ENCODE measurements at regions not wholly inside any gene's neighbourhood (a gene's known extent, or its start where the extent isn't known, plus 50 kb on each side); places are given as distances from the start of the nearest gene placed in this dataset.

DNA sequence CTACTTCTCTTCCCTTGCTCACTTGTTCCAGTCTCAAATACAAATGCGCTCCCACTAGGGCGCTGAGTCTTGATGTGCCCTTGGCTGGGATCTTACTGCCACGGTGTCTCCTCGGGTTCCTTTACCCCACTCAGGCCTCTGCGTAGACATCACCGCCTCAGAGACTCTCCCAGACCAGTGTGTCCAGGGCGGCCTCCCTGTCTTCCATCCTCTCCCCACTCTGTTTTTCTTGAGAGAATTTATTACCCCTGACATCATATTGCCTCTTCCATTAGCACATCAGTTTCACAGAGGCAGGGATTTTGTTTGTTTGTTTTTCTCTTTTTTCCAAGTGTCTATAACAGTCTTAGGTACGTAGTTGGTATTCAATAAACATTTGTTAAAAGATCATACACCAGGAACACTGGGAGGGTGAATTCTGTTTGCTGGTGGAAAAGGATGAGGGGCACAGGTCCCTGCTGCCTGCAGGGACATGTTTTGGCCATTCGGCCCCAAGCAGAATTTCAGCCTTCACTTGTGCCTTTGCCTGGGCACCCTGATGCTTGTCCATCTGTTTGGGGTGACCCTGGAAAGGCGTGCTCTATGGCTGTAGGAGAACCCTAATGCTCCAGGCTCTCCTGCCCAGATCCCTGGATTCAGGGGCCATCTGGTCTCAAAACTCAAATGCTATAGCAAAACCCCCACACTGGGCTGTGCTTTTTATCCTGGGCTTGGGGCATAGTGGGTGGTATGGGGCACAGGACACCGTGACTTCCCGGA is 55.0 kb downstream of the RPL37A start:
- DNase-seq (ENCODE audit: low read depth in 2 of 3, low spot score in 2 of 3) = no peak

DNA sequence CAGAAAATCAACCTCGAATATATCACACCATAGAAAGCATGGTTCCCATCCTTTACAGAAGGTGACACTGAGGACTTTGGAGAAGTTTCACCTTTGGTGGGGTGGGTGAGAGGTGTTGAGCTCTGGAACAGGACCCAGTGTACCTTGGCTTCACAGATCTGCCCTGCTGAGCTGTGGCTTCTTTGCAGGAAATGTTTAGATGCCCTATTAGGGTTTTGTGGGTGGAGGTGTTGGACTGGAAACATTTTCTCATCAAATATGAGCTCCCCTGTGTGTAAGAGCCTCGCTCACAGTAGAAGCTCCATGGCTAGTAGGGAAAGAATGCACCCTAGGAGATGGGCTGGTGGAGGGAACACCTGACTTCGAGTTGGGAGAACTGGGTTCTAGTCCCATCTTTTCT is 55.6 kb downstream of the RPL37A start:
- DNase-seq (ENCODE audit: low read depth in 2 of 3, low spot score in 2 of 3) = no peak

DNA sequence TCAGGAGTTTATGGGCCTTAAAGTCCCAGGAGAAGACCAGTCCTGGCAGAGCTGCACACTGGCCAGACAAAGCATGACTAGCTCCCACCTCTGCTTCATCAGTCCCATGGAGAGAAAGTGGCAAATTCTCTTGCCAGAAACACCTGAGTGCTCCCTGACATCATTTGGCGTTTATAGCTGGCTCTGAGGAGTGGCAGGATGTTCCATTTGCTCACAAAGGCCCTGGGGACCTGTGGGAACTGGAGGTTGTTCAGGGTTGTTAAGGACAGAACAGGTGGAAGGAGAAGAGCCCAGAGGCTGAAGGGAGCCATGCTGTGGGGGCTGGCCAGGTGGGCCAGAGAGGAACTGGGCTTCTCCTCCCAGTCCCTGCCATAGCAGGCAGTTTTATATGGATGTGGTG is 56.1 kb downstream of the RPL37A start:
- DNase-seq (ENCODE audit: low read depth in 2 of 3, low spot score in 2 of 3) = no peak

DNA sequence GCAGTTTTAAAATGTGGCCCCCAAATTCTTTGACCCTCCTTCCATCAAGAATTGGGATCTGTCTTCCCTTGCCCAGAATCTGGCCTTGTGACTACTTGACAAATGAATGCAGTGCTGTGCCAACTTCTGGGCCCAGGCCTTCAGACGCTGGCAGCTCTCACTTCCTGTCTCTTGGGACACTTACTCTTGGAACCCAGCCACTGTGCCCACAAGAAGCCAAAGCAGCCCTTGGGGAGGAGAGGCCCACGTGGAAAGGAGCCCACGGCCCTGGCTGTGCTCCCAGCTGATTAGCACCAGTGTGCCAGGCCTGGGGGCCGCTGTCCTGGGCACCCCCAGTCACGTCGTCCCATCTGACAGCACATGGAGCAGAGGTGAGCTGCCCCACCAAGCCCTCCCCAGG is 56.6 kb downstream of the RPL37A start:
- DNase-seq (ENCODE audit: low read depth in 2 of 3, low spot score in 2 of 3) = peak in 2 of 3 donors; percentile 21 to 80

DNA sequence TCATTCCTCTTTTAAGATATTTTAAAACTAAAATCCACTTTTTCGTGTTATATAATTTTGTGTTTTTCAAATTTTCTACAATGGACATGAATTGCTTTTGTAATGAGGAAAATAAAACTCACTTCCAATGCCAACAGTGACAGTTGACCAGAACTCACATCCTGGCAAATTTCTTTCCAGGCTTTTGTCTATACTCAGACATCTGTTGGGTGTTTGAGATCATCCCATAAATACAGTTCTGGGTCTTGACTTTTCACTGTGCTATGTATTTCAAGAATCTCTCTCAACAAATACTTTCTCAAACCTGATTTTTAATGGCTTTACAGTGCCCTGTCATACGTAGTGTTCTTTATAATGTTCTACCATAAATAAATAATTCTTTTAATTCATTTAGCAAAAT is 57.6 kb downstream of the RPL37A start:
- no peak for DNase-seq (ENCODE audit: low read depth in 2 of 3, low spot score in 2 of 3)

DNA sequence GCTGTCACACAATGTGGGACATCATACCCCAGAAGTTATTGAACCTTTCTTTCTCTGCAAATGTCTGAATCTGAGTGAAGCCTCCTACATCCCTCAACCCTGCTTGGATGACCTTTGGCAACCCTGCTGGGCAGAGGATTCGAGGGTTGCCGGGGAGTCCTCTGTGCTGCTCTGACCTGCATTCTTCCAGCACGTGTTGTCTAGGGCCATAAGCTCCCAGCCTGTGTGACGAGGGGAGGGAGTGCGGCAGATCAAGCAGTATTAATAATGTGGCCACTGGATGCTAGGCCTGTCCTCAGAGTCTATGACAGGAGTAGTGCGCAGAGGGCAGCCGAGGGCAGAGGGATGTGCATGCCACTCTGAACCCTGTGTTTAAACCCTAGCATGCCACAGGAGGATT is 58.8 kb downstream of the RPL37A start:
- DNase-seq (ENCODE audit: low read depth in 2 of 3, low spot score in 2 of 3) = no peak

DNA sequence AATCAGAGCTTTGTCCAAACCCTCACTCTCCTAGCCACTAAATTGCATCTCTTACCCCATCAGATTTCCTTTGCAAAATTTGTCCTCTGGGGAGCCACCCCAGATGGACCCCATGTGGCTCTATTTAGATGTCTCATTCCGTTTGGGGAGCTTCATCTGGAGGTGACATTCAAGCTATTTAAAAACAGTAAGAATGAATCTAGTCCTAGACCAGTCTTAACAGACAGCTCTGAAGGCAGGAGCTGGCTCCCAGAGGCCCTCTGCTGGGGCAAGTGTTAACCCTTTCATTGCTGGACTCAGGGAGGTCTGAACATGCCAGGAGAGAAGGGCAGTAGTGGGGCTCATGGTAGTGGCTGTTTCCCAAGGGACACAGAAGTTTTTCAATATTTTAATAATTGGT is 59.2 kb downstream of the RPL37A start:
- DNase-seq (ENCODE audit: low read depth in 2 of 3, low spot score in 2 of 3) = no peak

DNA sequence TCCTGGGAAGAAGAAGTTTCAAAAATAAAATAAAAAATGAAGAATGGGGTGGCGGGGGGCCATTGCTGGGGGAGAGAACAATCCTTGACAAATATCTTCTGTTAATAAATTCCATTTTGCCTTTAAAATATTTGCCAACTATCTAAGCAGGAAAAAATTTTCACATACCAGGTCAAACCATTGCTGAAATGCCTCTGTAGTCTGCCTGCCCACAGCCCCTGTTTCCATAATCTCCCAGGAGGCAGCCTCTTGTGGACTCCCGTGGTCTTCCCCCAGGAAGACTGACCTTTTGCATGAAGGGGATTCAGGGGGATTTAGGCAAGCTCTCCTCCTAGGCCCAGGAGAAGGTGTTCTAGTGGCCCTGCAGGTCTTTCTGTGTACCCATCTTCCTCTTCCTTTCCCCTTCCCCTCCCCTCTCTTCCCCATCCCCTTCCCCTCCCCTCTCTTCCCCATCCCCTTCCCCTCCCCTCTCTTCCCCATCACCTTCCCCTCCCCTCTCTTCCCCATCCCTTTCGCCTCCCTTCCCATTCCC is 61.0 kb downstream of the RPL37A start:
- no peak for DNase-seq (ENCODE audit: low read depth in 2 of 3, low spot score in 2 of 3)

DNA sequence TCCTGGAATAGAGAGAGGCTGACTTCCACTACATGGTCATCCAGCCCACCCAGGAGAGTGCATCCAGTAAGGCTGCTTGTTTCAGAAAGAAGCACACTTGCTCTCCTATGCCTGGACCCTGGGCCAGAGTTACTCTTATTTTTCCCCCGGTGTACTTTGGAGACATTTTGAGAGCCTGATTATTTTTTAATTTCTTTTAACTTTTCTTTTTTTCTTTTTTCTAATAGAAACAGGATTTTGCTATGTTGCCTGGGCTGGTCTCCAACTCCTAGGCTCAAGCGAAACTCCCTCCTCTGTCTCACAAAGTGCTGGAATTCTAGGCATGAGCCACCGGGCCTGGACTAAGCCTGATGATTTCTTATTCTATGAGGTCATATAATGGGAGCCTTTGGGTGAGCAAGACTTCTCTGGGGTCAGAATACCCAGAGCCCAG is 62.2 kb downstream of the RPL37A start:
- DNase-seq (ENCODE audit: low read depth in 2 of 3, low spot score in 2 of 3) = no peak

DNA sequence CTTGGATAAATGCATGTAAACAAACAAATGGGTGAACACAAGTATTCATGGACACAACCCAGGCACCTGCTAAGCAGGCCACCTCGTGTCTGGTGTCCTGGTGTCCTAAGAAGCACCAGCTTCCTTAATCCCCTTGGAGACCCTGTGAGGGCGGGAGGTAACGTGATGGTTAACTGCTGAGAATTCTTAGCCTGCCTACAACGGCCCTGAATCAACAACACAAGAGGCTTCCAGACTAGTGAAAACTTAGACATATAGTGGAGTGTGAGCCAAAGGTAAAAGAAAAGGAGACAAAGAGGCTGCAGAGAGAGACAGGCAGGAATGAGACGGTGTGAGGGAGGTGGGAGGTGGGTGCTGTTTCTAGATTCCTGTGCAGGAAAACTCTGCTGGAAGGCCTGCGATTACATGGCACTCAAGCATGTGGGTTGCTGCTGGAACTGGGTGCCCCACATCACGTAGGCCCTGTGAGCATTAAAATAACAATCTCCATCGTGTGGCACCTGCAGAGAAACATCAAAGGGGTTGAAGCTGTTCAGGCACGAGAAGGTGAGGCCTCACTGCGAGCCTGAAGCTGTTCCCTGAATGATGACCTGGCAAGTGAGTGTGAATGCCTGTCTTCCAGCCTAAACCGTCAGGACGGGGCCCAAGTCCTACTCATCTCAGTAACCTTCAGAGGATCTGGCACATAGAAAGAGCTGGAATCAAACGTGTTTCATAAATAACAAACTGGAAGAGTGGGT is 64.2 kb downstream of the RPL37A start:
- no peak for DNase-seq (ENCODE audit: low read depth in 2 of 3, low spot score in 2 of 3)

DNA sequence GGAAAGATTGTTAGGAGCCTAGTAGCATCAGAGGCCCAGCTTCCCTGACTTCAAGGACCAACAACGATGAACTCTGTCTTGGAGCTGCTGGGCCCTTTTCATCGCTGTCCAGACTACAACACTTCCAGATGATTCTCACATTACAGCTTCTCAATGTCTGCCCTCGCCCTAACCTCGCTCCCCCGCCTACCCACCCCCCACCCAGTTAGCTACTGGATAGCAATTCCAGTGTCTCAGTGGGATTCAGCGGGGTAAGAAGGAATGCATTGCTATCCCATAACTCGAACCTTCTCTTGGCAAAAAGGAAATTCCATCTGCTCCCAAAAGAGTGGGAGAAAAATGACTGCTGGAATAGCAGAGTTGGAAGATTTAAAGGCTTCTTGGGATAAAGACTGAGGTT is 65.0 kb downstream of the RPL37A start:
- DNase-seq (ENCODE audit: low read depth in 2 of 3, low spot score in 2 of 3) = no peak

DNA sequence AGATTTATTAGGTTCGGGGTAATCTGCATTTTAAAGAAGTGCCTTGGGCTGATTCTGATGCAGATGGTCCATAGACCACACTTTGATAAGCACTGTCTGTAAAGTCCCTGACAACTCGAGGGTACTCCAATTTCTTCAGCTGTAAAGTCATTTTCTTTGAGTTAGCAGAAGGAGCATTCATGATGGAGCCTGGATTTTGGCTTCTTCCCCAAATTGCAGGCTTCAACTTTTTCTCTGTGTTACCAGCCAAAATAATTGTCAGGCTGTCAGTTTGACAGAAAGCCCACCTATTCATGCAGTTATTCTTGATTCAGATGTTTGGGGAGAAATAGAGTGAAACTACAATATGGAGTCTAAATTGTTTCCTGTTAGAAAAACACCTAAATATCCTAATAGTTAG is 66.0 kb downstream of the RPL37A start:
- DNase-seq (ENCODE audit: low read depth in 2 of 3, low spot score in 2 of 3) = no peak

DNA sequence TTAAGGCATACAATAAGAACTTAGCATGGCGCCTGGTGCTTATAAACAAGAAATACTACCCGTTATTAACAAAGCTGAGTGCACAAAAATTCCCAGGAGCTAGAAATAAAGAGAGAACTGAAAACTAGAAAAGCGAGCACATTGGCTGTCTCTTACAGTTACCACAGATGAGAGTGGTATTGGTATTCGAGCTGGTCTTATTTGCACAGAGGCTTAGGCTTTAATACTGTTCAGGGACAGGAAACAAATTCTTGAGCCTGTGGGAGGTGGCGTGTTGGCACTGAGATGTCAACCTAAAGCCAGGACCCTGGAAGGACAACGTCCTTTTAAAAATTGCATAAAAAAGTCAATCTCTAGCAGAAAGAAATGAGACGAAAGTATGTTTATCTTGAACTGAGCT is 67.3 kb upstream of the IGFBP2 start:
- DNase-seq (ENCODE audit: low read depth in 2 of 3, low spot score in 2 of 3) = no peak

DNA sequence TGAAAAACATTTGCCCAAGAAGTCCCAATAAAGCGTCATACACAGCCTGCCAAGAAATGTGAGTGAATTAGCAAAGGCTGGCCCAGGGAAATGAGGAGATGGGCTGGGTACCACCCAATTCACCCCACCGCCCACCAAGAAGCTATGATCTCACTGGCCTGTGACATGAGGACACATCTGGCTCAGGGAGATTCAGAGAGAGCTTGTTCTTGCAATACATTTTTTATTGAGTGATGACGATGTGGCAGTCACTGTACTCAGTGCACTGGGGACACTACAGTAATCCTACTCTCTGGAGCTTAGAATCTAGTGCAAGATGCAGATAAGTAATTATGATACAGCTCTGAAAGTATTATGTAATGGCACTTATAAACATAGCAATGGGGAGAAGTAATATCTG is 64.6 kb upstream of the IGFBP2 start:
- no peak for DNase-seq (ENCODE audit: low read depth in 2 of 3, low spot score in 2 of 3)

DNA sequence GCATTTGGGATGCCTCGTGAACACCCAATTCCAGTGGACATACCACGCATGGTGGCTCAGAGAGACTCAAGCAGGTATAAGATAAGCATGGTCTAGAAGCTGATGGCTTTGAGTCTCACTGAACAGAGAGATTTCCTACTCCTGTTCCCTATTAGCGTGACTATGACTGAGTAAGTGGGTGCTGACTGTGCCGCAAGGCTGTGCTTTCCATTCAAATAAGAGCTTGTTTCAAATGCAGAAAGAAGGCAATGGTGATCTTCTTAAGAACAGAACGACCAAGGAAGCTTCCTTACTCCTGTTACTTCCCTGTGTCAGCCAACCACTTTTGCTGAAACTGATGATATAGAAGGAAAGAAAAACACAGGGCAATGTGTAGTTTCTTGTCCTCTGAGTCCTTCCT is 63.5 kb upstream of the IGFBP2 start:
- DNase-seq (ENCODE audit: low read depth in 2 of 3, low spot score in 2 of 3) = no peak

DNA sequence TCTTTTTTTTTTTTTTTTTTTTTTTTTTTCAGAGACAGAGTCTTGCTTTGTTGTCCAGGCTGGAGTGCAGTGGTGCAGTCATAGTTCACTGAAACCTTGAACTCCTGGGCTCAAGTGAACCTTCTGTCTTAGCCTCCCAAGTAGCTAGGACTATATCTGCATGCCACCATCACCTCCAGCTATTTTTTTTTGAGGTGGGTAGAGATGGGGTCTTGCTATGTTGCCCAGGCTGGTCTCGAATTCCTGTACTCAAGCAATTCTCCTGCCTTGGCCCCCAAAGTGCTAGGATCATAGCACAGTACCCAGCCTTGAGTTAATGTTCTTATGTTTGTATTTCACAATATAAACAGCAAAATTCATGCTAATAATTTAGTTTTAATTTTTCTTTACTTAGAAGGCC is 62.9 kb upstream of the IGFBP2 start:
- no peak for DNase-seq (ENCODE audit: low read depth in 2 of 3, low spot score in 2 of 3)

DNA sequence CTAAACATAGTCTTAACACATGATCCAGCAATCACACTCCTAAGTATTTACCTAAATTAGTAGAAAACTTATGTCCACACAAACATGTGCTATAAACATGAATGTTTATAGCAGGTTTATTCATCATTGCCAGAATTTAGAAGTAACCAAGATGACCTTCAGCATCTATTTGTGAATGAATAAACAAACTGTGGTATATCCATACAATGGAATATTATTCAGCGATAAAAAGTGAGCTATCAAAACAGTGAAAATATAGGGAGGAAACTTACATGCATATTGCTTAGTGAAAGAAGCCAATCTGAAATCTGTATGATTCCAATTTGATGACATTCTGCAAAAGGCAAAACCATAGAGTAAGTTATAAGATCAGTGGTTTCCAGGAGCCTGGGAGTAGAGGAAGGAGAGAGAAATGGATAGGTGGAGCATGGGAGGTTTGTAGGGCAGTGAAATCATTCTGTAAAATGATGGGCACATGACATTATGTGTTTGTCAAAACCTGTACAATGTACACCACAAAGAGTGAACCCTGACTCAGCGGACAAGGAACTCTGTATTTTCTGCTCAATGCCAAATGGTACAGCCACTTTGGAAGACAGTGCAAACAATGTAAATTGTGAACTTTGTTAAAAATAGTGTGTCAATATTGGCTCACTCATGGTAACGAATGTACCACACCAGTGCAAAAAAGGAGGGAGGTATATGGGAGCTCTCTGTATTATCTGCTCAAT is 61.9 kb upstream of the IGFBP2 start:
- no peak for DNase-seq (ENCODE audit: low read depth in 2 of 3, low spot score in 2 of 3)

DNA sequence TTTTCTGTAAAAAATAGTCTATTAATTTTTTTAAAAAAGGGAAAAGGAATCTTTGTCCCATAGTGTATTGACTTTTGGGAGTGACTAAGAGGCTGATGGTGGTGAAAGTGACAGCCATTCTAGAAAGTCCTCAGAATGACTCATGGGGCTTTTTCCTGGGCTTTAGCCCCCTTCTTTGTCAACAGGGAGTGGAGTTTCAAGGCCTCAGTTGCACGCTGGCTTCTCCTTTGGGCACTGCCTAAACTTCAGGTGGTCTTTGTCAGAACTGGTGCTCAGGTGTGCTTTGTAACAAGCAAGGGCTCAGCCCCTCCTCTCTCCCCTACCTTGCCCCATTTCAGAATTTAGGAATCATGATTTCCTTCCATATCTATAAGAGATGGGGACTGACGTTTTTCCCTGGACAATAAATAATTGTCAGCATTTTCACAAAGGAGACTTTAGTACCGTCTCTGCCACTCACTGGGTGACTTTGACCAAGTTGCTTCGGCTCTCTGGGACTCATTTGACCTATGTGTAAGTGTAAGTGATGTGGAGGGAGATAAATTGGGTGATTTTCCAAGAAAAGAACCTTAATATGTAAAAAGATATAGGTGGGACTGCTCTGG is 61.2 kb upstream of the IGFBP2 start:
- DNase-seq (ENCODE audit: low read depth in 2 of 3, low spot score in 2 of 3) = no peak

DNA sequence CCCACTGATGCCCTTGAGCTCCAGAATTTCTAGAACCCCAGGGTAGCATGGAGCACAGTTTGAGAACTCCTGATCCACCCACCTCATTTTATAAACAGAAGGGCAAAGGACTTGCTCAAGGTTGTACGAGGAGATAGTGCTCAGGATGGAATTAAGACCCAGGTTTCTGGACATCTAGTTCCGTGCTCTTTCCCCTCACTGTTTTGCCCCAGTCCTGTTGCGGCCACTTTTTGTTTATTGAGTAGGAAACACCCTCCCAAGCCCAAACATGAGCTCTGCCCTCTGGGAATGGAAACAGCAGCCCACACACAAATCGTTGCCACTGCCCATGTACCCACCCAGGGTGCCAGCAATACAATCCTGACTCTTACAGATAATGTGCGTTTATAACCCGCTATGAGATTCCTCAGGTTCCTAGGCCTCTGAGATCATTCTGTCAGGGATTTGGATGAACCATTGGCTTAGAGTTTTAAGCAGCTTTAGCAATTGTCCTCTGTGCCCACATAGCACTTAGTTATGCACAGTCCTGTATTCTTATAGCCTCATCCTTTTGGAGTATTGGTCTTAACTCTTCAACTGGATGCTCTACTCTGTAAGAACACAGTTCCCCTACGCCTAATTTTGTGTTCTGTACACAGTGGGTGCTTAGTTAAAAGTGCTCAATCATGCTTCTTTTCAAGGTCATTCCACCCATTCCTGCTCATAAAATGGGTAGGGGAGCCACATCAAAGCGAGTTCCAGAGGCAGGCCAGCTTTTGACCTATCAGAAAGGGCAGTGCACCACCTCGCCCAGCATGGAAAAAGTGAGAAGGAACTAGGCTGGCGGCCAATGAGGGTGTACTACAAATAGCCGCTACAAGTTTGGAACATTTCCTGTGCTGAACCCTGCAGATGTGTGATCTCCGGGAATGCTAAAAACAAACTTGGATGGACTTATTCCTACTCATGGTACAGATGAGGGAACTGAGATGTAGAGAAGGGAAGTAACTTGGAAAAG is 60.3 kb upstream of the IGFBP2 start:
- DNase-seq (ENCODE audit: low read depth in 2 of 3, low spot score in 2 of 3) = no peak

DNA sequence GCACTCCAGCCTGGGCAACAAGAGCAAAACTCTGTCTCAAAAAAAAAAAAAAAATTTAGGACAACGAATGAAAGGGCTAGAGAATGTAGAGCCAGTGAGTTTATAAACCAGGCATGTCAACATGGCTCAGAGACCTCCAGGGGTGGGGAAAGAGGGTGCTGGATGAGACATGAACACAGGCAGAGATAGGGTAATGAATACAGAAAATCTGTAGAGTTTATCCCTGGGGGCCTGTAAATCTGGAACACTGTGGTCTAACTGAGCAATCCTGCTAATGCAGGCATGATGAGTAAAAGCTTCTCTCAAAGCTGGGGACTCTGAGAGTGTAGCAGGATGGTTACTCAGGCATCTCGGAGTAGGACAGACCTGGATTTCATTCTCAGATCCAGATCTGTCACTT is 59.2 kb upstream of the IGFBP2 start:
- no peak for DNase-seq (ENCODE audit: low read depth in 2 of 3, low spot score in 2 of 3)

Measured in hematopoietic multipotent progenitor cell (in vitro differentiated cells).